Panc1 (cell line): ENCODE measurements at regions not wholly inside any gene's neighbourhood (a gene's known extent, or its start where the extent isn't known, plus 50 kb on each side); places are given as distances from the start of the nearest gene placed in this dataset.

Source experiments
- ATAC-seq: fragments of 200-7000 bp; cut with Tn5 transposase; 2 replicates; pipeline ENCODE4 v1.9.1; 2020; ENCODE audit warnings: mild to moderate bottlenecking, moderate library complexity
- BruUV-seq: library from RNA; stranded (reverse); fragments of 400-500 nt; replicated peaks from 2 replicates; lab custom pipeline; 2021; lab: Mats Ljungman, UMichigan
- CTCF ChIA-PET: fragments of 300-600 bp; sonication (Branson Sonifier 250); formaldehyde crosslinking; loops from one replicate; lab custom pipeline; 2022; ENCODE audit warnings: antibody characterized with exemption; lab: Charles Lee
- POLR2A ChIA-PET: fragments of 300-600 bp; sonication (Branson Sonifier 250); formaldehyde crosslinking; loops from one replicate; lab custom pipeline; 2022; ENCODE audit warnings: antibody characterized with exemption; lab: Charles Lee
- DNase-seq: peaks from one replicate; pipeline ENCODE4 v3.0.0-alpha.2; 2010; ENCODE audit warnings: low read depth, low spot score
- H3K27ac ChIP-seq: 2 replicates; pipeline ENCODE4 v1.5.1; 2011; ENCODE audit warnings: mild to moderate bottlenecking, low read length, inconsistent platforms
- H3K27me3 ChIP-seq: fragments of 200-500 bp; sonication (Bioruptor generic); 2 replicates; pipeline ENCODE4 v1.6.0; 2014; ENCODE audit warnings: low read length, inconsistent platforms; ENCODE audit not compliant: control insufficient read depth, insufficient read depth
- H3K36me3 ChIP-seq: fragments of 200-500 bp; sonication (Bioruptor generic); 2 replicates; pipeline ENCODE4 v1.5.1; 2014; ENCODE audit warnings: inconsistent platforms, mild to moderate bottlenecking, low read length, moderate library complexity; ENCODE audit not compliant: control insufficient read depth, insufficient read depth
- H3K4me1 ChIP-seq: 2 replicates; pipeline ENCODE4 v1.5.1; 2011; ENCODE audit warnings: inconsistent platforms, mild to moderate bottlenecking, low read length, moderate library complexity; ENCODE audit not compliant: control insufficient read depth, insufficient read depth
- H3K4me3 ChIP-seq, 2 experiments: 2 replicates each; pipeline ENCODE4 v1.5.1; 2011 to 2012; ENCODE audit warnings: low read depth in 2 of 2, low read length in 2 of 2, mild to moderate bottlenecking in 2 of 2, inconsistent platforms in 1 of 2, moderate library complexity in 1 of 2
- H3K9me3 ChIP-seq: fragments of 200-500 bp; sonication (Bioruptor generic); 2 replicates; pipeline ENCODE4 v1.5.1; 2014; ENCODE audit warnings: low read depth, mild to moderate bottlenecking, inconsistent platforms, low read length, moderate library complexity; ENCODE audit not compliant: control insufficient read depth, insufficient read depth
- CTCF ChIP-seq: fragments of 450-650 bp; IDR thresholded peaks from 2 replicates; pipeline ENCODE4 v1.5.1; 2017; ENCODE audit warnings: mild to moderate bottlenecking
- POLR2AphosphoS5 ChIP-seq: IDR thresholded peaks from 2 replicates; pipeline ENCODE4 v1.6.1; 2012; ENCODE audit warnings: mild to moderate bottlenecking, low read depth, low read length, moderate library complexity
- REST ChIP-seq, 2 experiments: IDR thresholded peaks; 2 replicates each; pipeline ENCODE4 v1.6.1; 2011 to 2012; ENCODE audit warnings: low read depth in 2 of 2, control low read depth in 1 of 2, low read length in 1 of 2, mild to moderate bottlenecking in 1 of 2, moderate library complexity in 1 of 2; ENCODE audit not compliant: insufficient read depth in 1 of 2
- SIN3A ChIP-seq: IDR thresholded peaks from 2 replicates; pipeline ENCODE4 v1.6.1; 2012; ENCODE audit warnings: low read depth, mild to moderate bottlenecking, low read length, moderate library complexity, borderline replicate concordance; ENCODE audit not compliant: insufficient read depth
- TCF7L2 ChIP-seq: IDR thresholded peaks from 2 replicates; pipeline ENCODE4 v1.6.1; 2011; ENCODE audit warnings: mild to moderate bottlenecking, low read depth, low read length, inconsistent platforms
- in situ Hi-C: cut with HindIII; loops from 2 replicates; pipeline ENCODE4 v1.10.0; 2016; ENCODE audit warnings: low sequenced_read_pairs, low pct_unique_long_range_greater_than_20kb
- intact Hi-C: fragments of 100-400 bp; cut with micrococcal nuclease; formaldehyde crosslinking; loops from one replicate; pipeline ENCODE4 v1.10.0; 2022; ENCODE audit not compliant: unreplicated experiment

GRCh38 chr7:94231305-94231704 is 163.4 kb upstream of the COL1A2 start:
- TF ChIP-seq POLR2AphosphoS5 (no peak), REST (IDR thresholded peaks at IDR 0.05; ENCODE audit: insufficient read depth in 1 of 2, low read depth in 2 of 2, low read length in 1 of 2) (no peak), SIN3A (no peak), TCF7L2 (no peak), CTCF (no peak)

GRCh38 chr7:94236960-94237359 is 157.7 kb upstream of the COL1A2 start:
- CTCF ChIA-PET, result no interaction called here
- Histone ChIP-seq H3K9me3 (no peaks in the 10 kb centered on the region), H3K4me1 (no peaks in the 10 kb centered on the region), H3K4me3 (no peak overlapping the region), H3K36me3 (no peaks in the 10 kb centered on the region), H3K27ac (no peak overlapping the region), H3K27me3 (no peaks in the 10 kb centered on the region)
- ATAC-seq (no peak), DNase-seq (no peak)
- intact Hi-C loops, result no loop called here
- no TSS peak for BruUV-seq
- TF ChIP-seq POLR2AphosphoS5 (no peak), SIN3A (no peak), REST (IDR thresholded peaks at IDR 0.05; ENCODE audit: insufficient read depth in 1 of 2, low read depth in 2 of 2, low read length in 1 of 2) (no peak), CTCF (no peak), TCF7L2 (no peak)
- in situ Hi-C loops, result no loop called here
- POLR2A ChIA-PET, result no interaction called here

More at GRCh38 chr7:94231305-94231704, 163.4 kb upstream of the COL1A2 start:
- no peak overlapping the region for H3K4me3 ChIP-seq
- BruUV-seq, result no TSS peak
- no peaks in the 10 kb centered on the region for H3K9me3 ChIP-seq
- H3K4me1 ChIP-seq, result no peaks in the 10 kb centered on the region
- ChIA-PET CTCF (no interaction called here), POLR2A (no interaction called here)
- H3K36me3 ChIP-seq, result no peaks in the 10 kb centered on the region
- no peak for DNase-seq
- no peak overlapping the region for H3K27ac ChIP-seq
- no peaks in the 10 kb centered on the region for H3K27me3 ChIP-seq
- ATAC-seq, result no peak
- in situ Hi-C loops, result no loop called here
- intact Hi-C loops, result no loop called here
